GM18507 (cell line): ENCODE measurements at regions not wholly inside any gene's neighbourhood (a gene's known extent, or its start where the extent isn't known, plus 50 kb on each side); places are given as distances from the start of the nearest gene placed in this dataset.
"Not testable (repeated sequence)": the region's sequence is repeated elsewhere in the genome, so short reads cannot be mapped to it uniquely, and the experiment has no call there.

Source experiments
- DNase-seq: peaks from one replicate; pipeline ENCODE4 v3.0.0; 2011; ENCODE audit warnings: low read depth; ENCODE audit not compliant: insufficient read length; ENCODE audit errors: extremely low spot score
- FAIRE-seq: peaks from 2 replicates; lab custom pipeline; 2011; peaks lifted over from hg19 to GRCh38; lab: Jason Lieb, UNC

- FAIRE-seq (no peak), DNase-seq (no peak)
Observed at GRCh38 chr20:52313341-52313963, 121.9 kb upstream of the ZFP64 start.

- peak; percentile 8 for DNase-seq
- FAIRE-seq = peak; percentile 70
Observed at GRCh38 chr20:52312132-52312729, 120.7 kb upstream of the ZFP64 start.

- no peak for FAIRE-seq
Observed at GRCh38 chr20:52311209-52311794, 119.7 kb upstream of the ZFP64 start.

GRCh38 chr20:52309181-52309580 lies 117.6 kb upstream of the ZFP64 start:
- no peak for FAIRE-seq
- no peak for DNase-seq

More at GRCh38 chr20:52311209-52311794, 119.7 kb upstream of the ZFP64 start:
- no peak for DNase-seq

- no peak for FAIRE-seq
Observed at GRCh38 chr20:52306477-52306876, 114.9 kb upstream of the ZFP64 start.

GRCh38 chr20:52305858-52306257 lies 114.3 kb upstream of the ZFP64 start:
- FAIRE-seq (no peak), DNase-seq (no peak)

More at GRCh38 chr20:52306477-52306876, 114.9 kb upstream of the ZFP64 start:
- DNase-seq = no peak

GRCh38 chr20:52305024-52305645 lies 113.6 kb upstream of the ZFP64 start:
- FAIRE-seq = no peak
- DNase-seq = no peak

GRCh38 chr20:52303281-52303950 lies 111.8 kb upstream of the ZFP64 start:
- no peak for DNase-seq
- no peak for FAIRE-seq

GRCh38 chr20:52302736-52303135 lies 111.2 kb upstream of the ZFP64 start:
- no peak for FAIRE-seq

GRCh38 chr20:52302051-52302450 lies 110.5 kb upstream of the ZFP64 start:
- not testable (repeated sequence) for DNase-seq, FAIRE-seq

More at GRCh38 chr20:52302736-52303135, 111.2 kb upstream of the ZFP64 start:
- DNase-seq = no peak

- DNase-seq = no peak
- no peak for FAIRE-seq
Observed at GRCh38 chr20:52295556-52295955, 104.0 kb upstream of the ZFP64 start.

- DNase-seq (no peak), FAIRE-seq (no peak)
Observed at GRCh38 chr20:52294106-52294628, 102.6 kb upstream of the ZFP64 start.

- DNase-seq = no peak
- no peak for FAIRE-seq
Observed at GRCh38 chr20:52291109-52291508, 99.5 kb upstream of the ZFP64 start.

- FAIRE-seq (no peak), DNase-seq (no peak)
Observed at GRCh38 chr20:52290569-52290968, 99.0 kb upstream of the ZFP64 start.

GRCh38 chr20:52289956-52290565 lies 98.5 kb upstream of the ZFP64 start:
- FAIRE-seq = no peak
- no peak for DNase-seq

- FAIRE-seq (no peak), DNase-seq (no peak)
Observed at GRCh38 chr20:52280407-52280806, 88.8 kb upstream of the ZFP64 start.

- DNase-seq = no peak
- FAIRE-seq = no peak
Observed at GRCh38 chr20:52279706-52280105, 88.1 kb upstream of the ZFP64 start.

- FAIRE-seq = no peak
- DNase-seq = no peak
Observed at GRCh38 chr20:52275181-52275691, 83.7 kb upstream of the ZFP64 start.

GRCh38 chr20:52270696-52271095 lies 79.1 kb upstream of the ZFP64 start:
- no peak for FAIRE-seq

More at GRCh38 chr20:52270696-52271095, 79.1 kb upstream of the ZFP64 start:
- DNase-seq = no peak
